NCI-H82 treated with DMSO at 0.1 percent for 48 hours (cell line): ENCODE measurements at regions not wholly inside any gene's neighbourhood (a gene's known extent, or its start where the extent isn't known, plus 50 kb on each side); places are given as distances from the start of the nearest gene placed in this dataset.
A peak's percentile ranks its signal among the peaks of the same experiment; 100 is the strongest.

Experiments
- DNase-seq: peaks from one replicate; lab custom pipeline; 2025; ENCODE audit not compliant: unreplicated experiment; lab: John Stamatoyannopoulos, UW

DNA sequence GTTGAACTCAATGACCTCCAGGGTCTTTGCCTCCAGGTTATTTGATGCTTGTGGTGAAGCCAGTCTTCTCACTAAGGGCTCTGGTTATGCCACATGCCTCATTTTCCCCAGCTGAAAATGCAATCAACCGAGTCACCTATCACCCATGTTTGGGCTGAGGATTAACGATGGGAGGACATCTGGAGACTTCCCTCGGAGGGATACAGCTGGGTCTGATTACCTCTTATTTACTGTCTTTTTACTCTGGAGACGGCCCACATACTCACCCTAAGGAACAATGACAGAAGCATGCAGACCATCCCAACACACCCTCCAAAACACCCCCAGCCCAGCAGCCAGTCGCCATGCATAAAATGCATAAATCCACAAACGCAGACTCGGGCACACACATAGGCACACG, 187.4 kb downstream of the OPA1 start:
- DNase-seq, result no peak

DNA sequence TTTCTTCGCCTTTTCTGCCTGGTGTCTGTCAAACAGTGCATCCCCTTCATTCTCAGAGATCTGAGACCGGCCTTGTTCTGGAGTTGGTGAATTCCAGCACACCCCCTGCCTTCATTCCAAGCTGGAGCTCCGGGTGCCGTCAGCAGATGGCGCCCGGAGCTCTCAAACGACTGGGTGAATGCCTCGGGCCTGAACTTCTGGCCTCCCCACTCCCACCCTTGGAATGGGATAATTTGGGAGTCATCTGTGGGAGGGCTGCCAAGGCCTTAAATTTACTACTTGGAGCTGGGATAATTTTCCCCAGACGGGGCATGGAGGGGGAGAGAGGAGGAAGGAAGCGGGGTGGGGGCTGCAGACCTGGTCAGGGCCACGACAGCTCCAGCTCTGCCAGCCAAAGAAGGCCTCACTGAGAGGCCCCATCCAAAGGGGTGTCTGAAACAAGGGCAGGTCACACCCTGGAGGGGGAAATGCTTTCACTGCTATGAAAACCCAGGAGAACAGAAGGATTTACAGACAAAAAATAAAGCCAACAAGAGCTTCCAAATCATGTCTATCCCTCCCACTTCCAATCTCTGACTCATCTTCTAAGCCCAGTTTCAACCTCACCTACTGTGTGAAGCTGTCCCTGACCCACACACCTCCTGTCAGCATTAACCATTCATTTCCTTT, 187.9 kb downstream of the OPA1 start:
- peak; percentile 34 for DNase-seq

DNA sequence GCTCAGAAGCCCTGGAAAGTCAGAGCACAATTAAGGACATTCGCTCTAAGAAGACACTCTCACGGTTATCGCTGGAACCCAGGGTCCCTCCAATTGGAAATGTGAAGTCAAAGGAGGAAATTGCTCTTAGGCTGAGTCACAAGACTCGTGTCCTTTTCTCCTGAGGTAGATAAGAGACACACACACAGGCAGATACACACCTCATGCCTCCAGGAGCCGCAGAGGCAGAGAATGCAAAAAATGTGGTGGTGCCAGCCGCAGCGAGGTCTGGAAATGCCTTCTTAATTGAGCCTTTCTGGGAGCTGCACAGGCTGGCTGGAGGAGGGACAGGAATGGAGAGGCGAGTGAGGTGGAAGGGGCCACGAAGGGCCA, 189.3 kb downstream of the OPA1 start:
- no peak for DNase-seq

DNA sequence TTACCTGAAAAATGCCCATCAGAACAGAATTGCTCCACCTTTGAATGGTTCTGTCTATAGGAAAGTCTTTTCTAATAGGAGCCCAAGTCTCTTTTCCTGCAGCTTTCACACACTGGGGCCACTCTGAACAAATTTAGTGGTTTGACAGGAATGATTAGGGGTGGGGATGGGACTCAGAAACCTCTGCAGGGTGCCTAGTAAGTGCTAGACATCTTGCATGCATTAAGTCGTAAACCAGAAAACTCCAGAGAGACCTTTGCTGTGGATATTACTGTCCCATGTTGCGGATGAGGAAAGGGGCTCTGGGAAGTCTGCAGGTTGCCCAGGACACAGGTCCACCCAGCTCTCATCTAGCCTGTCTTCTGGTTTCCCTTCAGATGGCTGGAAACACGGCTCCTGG, 189.7 kb downstream of the OPA1 start:
- no peak for DNase-seq

DNA sequence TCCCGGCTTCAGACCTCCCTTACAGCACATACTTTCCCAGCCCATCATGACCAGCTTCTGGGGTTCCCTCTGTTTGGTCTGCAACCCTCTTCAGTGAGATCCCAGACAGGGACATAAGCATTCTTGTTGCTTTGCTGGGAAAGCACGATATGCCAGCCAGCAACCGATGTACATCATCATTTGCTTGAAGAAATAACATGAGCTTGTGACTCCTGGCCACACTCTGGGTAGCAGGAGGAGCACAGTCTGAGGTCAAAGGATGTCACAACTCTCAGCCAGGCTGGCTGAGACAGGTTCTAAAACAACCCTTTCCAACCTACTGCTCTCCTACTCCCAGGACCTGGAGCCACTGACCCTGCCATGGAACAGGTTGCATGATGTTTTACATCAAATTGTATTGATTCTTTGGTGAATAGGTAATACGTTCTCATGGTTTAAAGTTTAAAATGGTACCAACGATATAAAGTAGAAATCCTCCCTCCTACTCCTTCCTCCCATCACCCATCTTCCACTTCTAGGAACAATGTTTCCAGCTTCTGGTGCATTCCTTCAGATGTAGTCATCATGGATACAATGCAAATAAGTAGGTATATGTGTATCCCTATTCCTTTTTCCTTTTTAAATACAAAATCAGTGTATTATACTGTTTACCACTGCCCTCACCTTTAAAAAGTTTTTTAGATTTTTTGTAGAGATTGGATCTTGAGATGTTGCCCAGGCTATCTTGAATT, 190.3 kb downstream of the OPA1 start:
- no peak for DNase-seq

DNA sequence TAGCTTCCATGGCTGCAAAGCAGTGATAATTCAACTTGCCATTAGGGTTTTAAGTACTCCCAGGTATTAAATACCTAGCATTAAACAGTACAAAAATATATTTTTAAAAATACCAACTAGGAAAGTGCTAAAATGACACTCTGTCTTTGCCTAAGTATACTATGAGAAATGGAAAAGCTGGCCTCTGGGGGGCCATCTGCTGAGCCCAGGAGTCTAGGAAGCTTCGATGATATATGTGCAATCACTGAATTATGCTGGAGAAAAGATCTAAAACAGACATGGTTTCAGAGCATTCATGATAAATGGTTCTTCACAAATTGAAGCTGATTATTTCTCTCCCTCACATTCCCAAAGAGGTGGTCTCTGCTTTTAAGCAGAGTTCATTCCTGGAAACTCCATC, 191.8 kb downstream of the OPA1 start:
- no peak for DNase-seq

DNA sequence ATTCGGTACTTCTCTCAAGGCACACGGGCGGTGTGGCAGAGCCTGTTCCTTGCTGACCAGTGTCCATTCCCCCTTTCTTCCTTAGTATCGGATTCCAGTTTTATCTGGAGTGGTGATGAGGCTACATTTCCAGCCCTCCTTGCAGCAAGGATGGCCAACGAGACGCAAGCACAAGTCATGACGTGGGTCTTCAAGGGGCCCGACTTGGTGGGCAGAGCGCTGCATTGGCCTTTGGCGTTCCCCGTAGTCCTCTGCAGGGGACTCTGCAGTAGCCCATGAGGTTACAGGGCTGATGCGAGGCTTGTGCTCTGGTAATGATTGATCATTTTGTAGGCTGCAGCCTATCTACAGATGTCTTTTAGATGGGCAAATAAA, 194.5 kb downstream of the OPA1 start:
- DNase-seq, result no peak

DNA sequence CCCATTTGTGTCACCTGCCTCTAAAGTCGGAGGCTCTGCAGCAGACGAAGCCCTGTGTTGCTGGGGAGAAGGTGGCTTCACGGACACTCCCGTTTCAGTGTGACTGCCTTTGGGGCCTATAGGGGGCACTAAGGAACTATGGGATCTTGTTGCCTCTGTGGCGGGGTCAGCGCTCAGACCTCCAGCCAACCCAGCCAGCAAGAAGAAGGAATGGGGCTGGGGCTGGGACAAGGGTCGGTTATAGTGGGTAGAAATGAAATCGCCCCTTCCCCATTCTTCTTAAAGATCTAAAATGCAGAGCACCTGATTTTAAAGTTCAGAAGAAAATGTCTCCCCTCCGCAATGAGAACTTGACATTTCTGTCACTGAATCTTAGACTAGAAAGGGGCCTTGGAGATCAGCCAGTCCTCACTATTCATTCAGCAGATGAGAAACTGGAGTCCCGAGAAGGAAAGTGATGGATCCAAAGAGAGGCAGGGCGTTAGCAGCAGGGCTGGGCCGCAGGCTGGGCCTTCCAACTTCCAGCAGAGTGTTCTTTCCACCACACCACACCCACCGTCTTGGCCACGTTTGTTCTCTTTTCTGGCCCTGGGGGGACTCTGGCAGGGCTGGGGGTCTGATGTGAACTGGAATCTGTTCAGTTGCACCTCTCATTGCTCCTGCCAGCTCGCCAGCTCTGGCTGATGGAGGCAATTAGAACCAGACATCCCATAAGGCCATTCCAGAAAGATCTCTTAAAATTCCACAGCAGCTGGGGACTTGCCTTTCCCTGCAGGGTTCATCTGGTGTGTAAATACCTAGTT, 195.4 kb downstream of the OPA1 start:
- peak; percentile 62 for DNase-seq

DNA sequence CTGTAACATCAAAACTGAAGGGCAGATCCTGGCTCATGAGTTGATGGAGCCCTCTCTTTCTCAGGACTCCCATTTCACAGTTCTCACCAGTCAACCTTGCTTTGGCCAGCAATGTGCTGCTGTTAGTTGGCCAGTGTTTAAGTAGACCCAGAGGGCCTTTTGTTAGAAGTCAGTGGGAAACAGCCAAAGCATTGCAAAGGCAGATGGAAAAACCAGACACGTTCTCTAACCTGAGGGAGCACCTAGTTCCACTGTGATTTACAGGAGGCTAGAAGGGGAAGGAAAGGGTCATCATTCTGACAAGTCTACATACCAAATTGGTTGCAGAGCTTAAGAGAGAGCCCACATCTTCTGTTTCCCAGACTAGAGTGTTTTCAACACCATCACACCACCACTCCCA, 196.4 kb downstream of the OPA1 start:
- no peak for DNase-seq

DNA sequence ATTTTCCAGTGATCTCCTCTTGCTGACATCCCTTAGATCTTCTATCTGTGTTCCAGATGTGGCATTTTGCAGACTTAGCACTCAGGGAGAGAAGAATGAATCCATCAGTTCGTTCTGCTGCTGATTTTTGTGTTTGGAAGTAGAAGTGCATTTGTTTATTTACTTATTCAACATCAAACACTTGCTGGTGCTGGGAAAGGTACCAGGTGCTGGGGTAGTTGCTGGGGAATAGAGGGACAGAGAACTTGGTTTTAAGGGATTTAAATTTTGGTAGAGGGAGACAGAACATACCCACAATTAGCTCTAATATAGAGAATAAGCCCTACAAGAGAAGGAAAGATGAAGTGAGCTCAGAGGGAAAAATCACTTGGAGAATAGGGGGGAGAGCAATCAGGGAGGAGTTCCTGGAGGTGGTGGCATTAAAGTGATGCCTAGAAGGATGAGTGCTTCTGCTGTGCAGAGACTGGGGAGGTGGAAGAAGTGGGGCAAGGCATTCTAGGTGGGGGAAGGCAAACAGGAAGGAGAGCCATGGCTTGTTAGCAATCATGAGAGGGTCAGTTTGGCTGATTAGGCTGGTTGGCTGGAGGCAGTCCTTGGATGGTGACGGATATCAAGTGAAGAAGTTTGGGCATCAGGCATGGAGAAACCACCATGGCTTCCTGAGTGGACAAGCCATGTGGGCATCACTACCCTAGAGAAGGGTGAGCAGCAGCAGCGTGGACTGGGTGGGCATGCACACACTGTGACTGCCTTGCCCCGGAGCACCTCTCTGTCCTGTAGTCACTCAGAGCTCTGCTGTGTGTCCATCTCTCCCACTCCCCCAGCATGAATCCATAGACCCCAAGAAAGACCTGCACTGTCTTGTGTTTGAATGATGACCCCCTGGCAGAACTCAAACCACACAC, 197.3 kb downstream of the OPA1 start:
- no peak for DNase-seq

DNA sequence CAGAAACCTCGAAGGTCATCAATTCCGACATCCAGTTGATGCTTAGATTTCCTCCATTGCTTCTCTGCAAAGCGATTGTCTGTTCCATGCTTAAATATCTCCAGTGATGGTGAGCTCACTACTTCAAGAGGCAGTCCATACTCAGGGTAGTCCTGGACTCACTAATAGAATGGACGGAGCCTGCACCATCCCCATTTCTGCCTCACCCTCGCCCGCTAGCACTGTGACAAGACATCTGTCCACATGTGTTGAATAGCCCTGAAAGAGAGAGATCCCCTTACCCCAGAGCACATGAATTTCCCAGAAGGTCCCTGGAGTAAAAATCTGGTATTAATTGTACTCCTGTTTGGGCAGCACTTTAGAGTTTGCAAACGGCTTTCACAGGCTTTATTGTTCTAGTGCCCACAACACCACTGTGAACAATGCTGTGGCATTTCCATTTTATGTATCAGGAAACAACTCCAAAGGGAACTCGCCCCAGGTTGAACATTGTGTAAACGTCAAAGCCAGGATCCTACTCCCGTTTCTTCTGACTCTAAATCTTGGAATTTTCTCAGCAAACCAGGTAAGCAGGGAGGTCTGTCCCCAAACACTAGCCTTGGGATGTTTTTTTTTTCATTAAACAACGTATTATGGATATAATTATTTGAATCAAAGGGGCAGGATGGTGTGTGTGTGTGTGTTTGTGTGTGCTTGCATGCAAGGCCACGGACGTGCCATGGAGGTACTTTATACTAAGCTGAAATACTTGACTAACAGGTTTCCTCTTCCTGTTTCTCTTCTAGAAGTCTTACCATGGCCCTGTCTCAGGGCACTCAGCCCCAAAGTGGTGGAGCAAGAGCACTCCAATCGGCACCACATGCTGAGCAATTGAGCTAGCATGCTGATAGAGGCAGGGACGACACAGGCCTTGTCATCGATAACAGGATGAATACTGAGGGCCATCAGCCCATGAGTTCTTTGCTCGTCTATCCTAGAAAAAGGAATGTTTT, 198.3 kb downstream of the OPA1 start:
- DNase-seq, result no peak

DNA sequence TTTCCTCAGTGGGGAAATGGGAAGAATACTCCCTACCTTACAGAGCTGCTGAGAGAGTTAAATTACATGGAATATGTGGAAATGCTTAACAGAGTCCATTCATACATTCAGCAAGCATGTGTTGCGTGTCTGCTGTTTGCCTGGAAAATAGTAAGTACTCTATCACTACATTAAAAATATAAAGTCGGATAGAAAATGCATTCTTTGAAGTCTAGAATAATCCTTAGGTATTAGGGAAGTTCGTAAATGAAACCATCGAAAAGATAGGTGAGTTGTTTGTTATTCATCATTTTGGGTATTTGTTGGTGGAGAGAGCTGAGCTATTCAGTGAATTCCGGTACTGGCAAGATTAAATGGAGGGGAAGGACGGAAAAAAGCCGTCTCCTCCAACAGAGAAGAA, 200.1 kb downstream of the OPA1 start:
- DNase-seq, result no peak

DNA sequence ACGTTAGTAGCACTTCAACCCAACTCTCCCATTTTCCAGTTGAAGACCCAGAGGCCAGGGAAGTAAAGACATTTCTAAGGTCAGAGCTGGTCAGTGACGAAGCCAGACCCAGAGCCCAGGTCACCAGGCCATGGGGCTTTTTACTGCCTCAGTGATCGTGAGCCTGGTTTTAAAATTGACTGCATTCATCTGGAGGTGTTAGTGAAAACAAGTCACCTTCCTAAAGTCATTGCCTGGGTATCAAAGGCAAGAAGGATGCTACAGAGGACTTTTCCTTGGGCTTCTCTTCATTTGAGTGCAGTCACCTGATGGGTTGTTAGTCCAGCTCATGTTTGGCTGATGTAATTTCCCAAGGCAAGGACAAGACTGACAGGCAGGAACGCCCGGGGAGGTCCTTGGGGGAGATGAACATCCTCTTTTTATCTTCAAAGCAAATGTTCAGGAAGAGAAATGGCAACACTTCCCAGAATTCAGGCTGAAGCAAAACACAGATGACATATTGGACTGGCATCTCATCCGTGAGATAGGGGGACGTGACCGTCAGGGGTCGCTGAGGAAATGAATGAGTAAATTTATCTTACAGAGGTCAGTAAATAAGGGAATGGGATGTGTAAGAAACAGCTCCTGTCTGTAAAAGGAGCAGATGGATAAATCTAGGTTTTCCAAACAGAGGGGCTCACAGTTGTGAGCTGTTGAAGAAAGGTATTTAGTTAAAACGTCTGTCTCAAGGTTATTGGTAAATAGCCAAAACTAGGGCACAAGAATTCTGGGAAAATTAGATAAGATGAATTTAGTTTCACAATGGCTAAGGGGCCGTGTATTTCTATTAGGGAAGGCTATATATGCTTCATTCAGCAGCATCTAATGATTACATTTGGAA, 201.2 kb downstream of the OPA1 start:
- no peak for DNase-seq

DNA sequence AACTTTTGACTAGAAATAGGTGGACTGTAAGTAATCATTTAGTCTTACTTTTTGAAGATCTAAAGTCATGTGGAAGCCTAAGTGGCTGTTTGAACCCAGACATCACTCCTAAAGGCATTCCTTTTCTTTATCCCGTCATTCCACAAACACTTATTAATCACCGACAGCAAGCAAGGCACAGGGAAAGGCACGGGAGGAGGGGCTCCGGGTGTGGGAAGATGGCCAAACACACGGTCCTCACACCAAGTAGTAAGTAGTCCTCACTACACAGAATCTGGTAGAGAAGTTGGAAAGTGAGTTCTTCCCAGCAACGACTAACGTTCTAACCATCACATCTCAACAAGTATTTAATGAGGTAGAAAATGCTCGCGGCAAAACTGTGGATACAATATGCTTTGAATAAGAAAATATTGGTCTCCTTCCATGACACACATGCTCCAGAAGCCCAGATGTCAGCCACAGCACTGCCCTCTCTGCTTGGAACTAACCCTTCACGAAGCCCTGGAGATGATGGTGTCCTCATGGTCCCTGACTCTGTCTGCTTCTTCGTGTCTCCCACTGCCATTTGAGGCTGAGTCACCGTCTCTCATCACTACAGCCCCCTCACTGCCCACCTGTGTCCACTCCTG, 202.2 kb downstream of the OPA1 start:
- no peak for DNase-seq

DNA sequence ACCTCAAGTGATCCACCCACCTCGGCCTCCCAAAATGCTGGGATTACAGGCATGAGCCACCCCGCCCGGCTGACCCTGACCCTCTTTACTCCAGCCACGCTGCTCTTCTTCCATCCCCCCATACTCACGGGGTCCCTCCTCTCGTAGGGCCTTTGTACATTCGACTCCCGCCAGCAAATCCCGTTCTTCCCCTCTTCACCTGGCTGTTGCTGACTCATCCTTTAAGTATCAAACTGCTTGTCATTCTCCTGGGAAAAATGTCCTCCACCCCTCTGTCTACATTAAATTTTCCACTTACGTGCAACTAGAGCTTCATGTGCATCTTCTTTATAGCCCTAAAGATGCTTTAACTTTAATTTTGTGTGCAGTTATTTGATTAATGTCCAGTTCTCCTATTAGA, 203.1 kb downstream of the OPA1 start:
- no peak for DNase-seq

DNA sequence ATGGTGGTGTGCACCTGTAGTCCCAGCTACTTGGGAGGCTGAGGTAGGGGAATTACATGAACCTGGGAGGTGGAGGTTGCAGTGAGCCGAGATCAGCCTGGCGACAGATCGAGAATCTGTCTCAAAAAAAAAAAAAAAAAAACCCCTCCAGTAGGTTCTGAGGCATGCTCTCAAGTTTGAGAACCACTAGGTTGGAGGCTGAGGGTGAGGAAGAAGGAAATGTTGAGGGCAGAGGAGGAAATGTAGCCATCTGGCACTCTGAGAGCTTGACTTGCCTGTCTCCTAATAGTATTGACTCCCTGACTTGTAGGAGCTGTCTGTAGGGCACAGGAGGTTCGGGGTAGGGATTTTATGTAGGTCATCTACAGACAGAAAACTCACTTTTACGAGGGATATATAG, 204.6 kb downstream of the OPA1 start:
- no peak for DNase-seq

DNA sequence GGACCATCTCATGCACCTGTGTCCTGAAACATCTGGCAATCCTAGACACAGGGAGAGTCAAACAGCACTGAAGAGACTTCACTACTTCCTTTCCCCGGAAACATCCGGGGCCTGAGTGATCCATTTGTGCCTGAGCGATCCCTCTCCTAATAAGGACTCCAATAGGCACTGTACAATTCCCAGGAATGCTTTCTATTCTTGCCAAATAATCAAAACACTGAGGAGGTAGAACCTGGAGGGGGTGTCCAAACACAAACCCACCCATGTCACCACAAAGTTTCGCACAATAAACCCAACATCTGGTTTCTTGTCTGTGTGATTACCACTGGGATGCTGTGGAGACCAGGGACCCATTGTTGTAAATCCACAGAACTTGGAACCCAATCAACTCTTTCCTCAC, 205.0 kb downstream of the OPA1 start:
- no peak for DNase-seq
